ENCODE measurements at regions not wholly inside any gene's neighbourhood (a gene's known extent, or its start where the extent isn't known, plus 50 kb on each side); places are given as distances from the start of the nearest gene placed in this dataset.

- no peak overlapping the region for H3K4me3 ChIP-seq (replicated peaks; ENCODE audit: low read depth, low read length)
- H3K36me3 ChIP-seq (ENCODE audit: control insufficient read depth, insufficient read depth, low read length): no peaks in the 10 kb centered on the region
- no peaks in the 10 kb centered on the region for H3K27me3 ChIP-seq (replicated peaks; ENCODE audit: control insufficient read depth, insufficient read depth, low read length)
- TF ChIP-seq CTCF (IDR thresholded peaks at IDR 0.05; ENCODE audit: insufficient read depth, low read length, poor library complexity, severe bottlenecking): no peak
- no peak for DNase-seq (ENCODE audit: extremely low read depth, insufficient read length)
Observed at GRCh38 chr3:182731764-182732163, 61.5 kb upstream of the ATP11B start.

GRCh38 chr3:182732232-182733015 is 60.9 kb upstream of the ATP11B start:
- Histone ChIP-seq H3K27me3 (replicated peaks; ENCODE audit: control insufficient read depth, insufficient read depth, low read length) (no peaks in the 10 kb centered on the region), H3K36me3 (ENCODE audit: control insufficient read depth, insufficient read depth, low read length) (no peaks in the 10 kb centered on the region), H3K4me3 (replicated peaks; ENCODE audit: low read depth, low read length) (no peak overlapping the region)
- DNase-seq (ENCODE audit: extremely low read depth, insufficient read length): no peak
- no peak for TF ChIP-seq CTCF (IDR thresholded peaks at IDR 0.05; ENCODE audit: insufficient read depth, low read length, poor library complexity, severe bottlenecking)

GRCh38 chr3:182735672-182736071 is 57.6 kb upstream of the ATP11B start:
- TF ChIP-seq CTCF (IDR thresholded peaks at IDR 0.05; ENCODE audit: insufficient read depth, low read length, poor library complexity, severe bottlenecking): no peak
- Histone ChIP-seq H3K4me3 (replicated peaks; ENCODE audit: low read depth, low read length) (no peak overlapping the region), H3K27me3 (replicated peaks; ENCODE audit: control insufficient read depth, insufficient read depth, low read length) (no peaks in the 10 kb centered on the region), H3K36me3 (ENCODE audit: control insufficient read depth, insufficient read depth, low read length) (no peaks in the 10 kb centered on the region)
- no peak for DNase-seq (ENCODE audit: extremely low read depth, insufficient read length)

GRCh38 chr3:182737825-182738224 is 55.5 kb upstream of the ATP11B start:
- Histone ChIP-seq H3K27me3 (replicated peaks; ENCODE audit: control insufficient read depth, insufficient read depth, low read length) (no peaks in the 10 kb centered on the region), H3K36me3 (ENCODE audit: control insufficient read depth, insufficient read depth, low read length) (no peaks in the 10 kb centered on the region), H3K4me3 (replicated peaks; ENCODE audit: low read depth, low read length) (no peak overlapping the region)
- no peak for DNase-seq (ENCODE audit: extremely low read depth, insufficient read length)
- TF ChIP-seq CTCF (IDR thresholded peaks at IDR 0.05; ENCODE audit: insufficient read depth, low read length, poor library complexity, severe bottlenecking): no peak

GRCh38 chr3:182738583-182739411 is 54.5 kb upstream of the ATP11B start:
- TF ChIP-seq CTCF (IDR thresholded peaks at IDR 0.05; ENCODE audit: insufficient read depth, low read length, poor library complexity, severe bottlenecking): no peak
- no peak for DNase-seq (ENCODE audit: extremely low read depth, insufficient read length)
- no peak overlapping the region for H3K4me3 ChIP-seq (replicated peaks; ENCODE audit: low read depth, low read length)
- H3K36me3 ChIP-seq (ENCODE audit: control insufficient read depth, insufficient read depth, low read length): no peaks in the 10 kb centered on the region
- H3K27me3 ChIP-seq (replicated peaks; ENCODE audit: control insufficient read depth, insufficient read depth, low read length): no peaks in the 10 kb centered on the region
